ENCODE measurements at regions not wholly inside any gene's neighbourhood (a gene's known extent, or its start where the extent isn't known, plus 50 kb on each side); places are given as distances from the start of the nearest gene placed in this dataset.

GRCh38 chrX:69319376-69319775, 154.1 kb upstream of the PJA1 start:
- no peak for TF ChIP-seq POLR2AphosphoS5 (IDR thresholded peaks at IDR 0.05; ENCODE audit: low read depth, low read length)
- TF ChIP-seq POLR2A (IDR thresholded peaks at IDR 0.05; ENCODE audit: low read depth, low read length), result no peak
